Muscle of arm (tissue), 1 donor: ENCODE measurements at regions not wholly inside any gene's neighbourhood (a gene's known extent, or its start where the extent isn't known, plus 50 kb on each side); places are given as distances from the start of the nearest gene placed in this dataset.
A peak's percentile ranks its signal among the peaks of the same experiment; 100 is the strongest.

Source experiments
- DNase-seq: peaks from one replicate; pipeline ENCODE4 v3.0.0-alpha.2; 2013

DNA sequence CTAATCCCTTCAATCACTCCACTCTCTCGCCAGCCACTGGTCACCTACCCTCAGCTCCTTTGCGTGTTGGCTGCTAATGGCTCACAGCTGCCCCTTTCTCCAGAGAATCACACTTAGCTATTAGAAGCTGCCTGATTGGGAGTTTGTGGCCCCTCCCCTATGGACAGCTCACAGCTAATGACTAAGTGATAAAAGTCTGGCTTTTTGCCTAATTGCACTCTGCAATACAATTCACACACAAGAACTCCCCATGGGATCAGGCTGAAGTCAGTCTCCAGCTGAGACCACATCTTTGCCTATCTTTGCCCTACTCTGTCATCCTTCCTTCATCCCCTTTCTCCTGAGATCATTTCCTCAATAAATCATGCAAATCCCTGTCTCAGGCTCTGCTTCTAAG, 701.9 kb upstream of the RAB6C start:
- DNase-seq: no peak

DNA sequence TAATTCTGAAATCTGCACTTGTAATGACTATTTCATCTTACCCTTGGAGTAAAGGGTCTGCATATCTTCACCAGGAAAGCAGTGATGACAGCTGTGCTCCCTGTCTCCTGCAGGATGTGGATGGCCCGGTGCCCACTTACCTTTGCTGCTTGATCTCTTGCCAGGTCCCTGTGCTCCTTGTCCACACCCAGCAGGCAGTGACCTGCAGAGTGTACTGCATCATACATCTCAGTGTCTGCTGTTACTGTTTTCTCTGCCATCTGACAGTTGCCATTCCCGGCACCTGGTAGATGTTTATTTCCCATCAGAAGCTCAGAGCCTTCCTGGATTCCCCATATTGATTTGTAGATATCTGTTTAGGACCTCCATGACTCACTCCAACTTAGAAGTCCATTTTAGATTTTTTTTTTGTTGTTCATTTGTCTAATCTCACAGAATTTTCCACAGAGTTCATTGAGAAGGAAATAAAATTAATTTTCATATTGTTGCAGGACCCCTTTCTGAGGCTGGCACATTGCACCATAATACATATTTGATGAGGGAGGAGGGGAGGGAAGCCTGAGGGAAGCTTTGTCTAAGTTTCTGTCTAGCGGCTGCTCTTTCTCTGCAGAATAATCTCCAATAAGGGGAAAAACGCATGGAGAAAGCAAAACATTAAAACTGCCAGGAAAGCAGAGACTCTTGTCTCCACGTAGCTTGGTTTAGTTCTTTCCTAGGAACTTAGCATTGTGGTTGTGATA, 697.5 kb upstream of the RAB6C start:
- no peak for DNase-seq

DNA sequence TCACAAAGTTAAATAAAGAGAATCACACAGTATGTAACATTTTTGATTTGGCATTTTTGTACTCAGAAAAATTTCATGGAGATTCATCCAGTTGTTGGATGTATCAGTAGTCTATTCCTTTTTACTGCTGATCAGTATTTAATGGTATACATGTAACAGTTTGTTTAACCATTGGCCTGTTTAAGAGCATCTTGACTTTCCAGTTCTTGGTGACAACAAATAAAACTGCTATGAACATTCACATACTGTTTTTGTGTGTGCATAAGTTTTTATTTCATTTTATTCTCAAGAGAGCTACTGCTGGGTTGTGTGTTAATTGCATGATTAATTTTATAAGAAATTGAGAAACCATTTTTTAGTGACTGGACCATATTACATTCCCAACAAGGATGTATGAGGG, 694.5 kb upstream of the RAB6C start:
- DNase-seq: no peak

GRCh38 chr2:129293326-129293725, 686.1 kb upstream of the RAB6C start:
- DNase-seq: no peak

- no peak for DNase-seq
These were observed 683.1 kb upstream of the RAB6C start for GRCh38 chr2:129296396-129296795.

GRCh38 chr2:129296806-129297205, 682.7 kb upstream of the RAB6C start:
- DNase-seq: peak; percentile 44

- DNase-seq: no peak
These were observed 682.0 kb upstream of the RAB6C start for GRCh38 chr2:129297430-129297829.

- no peak for DNase-seq
These were observed 680.1 kb upstream of the RAB6C start for GRCh38 chr2:129299338-129299737.

DNA sequence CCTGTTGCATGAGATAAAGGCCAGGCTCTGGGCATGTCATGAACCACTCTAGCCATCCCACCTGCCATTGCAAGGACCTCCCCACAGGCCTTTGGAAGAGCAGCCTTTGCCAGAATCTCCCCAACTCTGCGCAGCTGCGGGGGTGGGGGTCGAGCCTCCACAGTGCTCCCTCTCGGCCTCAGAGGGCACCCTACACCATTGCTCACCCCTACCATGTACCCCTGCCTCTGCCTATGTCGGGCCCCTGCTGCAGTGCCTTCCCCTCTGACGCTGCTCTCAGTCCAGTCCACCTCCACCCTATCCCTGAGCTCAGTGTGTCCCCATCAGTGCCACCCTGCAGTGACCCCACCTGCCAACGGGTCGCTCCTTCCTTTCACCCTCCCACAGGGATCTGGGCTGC, 679.7 kb upstream of the RAB6C start:
- no peak for DNase-seq

DNA sequence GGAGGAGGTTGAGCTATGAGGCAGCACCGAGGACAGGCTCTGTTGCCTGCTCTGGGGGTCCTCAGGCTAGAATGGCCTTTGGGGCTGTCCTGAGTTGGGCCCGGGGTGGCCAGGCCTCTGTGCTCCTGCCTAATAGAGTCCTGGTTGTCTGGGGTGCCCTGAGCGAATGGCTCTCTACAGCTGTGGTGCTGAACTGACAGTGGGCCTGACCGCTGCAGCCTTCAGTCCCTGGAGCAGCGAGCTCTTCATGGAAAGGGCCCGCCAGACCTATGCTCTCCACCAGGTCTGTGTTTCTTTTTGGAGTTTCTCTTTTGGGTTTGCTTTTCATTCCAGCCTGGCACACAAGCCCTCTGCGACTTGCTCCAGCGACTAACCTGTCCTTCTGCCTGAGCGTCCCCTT, 679.0 kb upstream of the RAB6C start:
- no peak for DNase-seq

DNA sequence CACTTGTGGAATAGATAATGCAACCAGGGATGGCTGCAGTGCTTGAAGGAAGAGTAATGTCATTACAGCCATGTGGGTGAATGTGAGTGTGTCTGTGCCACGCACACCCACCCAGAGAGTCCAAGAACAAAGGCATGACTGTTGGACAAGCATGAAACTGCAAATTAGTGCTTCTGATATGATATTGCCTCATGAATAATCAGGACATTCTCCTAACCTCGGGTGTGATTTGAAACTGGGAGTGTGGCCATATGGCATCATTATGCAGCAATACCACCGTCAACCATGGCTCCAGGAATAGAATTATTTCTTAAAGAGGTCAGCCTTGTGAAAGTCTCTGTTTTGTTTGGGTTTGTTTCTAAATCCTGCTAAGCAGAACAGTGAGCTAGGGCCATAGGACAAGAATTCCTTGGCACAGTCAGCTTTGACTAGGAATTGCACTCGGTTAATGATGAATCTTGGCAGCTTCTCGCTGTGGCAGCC, 678.0 kb upstream of the RAB6C start:
- peak; percentile 22 for DNase-seq

DNA sequence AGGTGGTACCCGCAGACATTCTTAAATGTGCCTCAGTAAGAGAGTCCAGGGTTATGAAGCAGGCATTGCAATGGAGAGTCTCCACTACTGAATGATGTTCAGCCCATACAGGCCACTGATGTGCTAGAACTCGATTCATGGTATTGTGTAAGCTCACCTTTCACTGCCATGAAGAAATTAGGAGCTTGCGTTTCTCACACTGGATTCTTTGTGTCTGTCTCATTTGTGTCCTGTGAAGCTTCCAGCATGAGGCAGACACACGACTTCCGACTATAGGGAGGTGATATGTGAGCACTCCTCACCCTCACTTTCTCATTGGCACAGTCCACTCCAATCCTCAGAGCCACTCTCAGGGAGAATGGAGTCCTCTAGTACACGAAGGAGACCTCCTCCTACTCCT, 677.4 kb upstream of the RAB6C start:
- DNase-seq: no peak

DNA sequence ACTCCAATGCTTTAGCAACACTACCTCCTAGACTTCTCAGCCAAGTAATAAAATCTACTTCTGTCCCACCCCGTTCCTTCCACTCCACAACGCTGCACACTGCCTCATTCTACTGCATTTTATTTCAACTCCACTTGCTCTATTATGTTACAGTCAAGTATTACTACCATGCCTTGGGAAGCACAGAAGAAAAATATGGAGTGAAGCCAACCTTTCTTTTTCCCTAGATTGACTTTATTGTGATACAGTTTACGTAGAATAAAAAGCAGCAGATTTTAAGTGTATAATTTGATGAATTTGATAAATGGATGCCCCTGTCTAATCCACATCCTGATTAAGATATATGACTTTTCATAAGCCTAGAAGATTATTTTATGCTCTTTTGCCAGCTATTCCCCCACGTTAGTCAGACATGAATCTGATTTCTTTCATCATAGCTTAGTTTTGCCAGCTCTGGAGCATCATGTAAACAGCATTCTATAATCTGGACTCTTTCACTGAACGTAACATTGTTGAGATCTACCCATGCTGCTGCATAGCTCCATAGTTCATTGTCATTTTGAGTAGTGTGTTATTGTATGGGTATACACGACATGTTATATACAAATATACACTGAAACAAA, 676.8 kb upstream of the RAB6C start:
- no peak for DNase-seq

DNA sequence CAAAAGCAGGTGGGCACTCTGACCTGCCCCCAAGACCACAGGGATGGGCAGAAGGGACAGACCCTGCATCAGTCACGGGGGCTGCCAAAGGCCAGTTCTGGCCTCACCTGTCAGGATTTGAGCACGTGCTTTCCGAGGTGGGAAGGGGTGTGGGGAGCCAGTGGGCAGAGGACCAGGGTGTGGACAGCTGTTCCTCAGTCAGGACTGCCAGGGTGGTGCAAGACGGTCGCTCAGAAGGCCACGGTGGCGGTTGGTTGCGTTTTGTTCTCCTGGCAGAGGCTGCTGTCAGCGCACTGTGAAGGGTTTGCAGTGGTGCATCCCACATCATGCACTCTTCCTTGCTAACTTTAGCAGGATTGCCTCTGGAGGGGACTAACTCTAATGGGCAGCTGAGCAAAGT, 665.3 kb upstream of the RAB6C start:
- DNase-seq: no peak

- no peak for DNase-seq
These were observed 660.7 kb upstream of the RAB6C start for GRCh38 chr2:129318581-129319421.

DNA sequence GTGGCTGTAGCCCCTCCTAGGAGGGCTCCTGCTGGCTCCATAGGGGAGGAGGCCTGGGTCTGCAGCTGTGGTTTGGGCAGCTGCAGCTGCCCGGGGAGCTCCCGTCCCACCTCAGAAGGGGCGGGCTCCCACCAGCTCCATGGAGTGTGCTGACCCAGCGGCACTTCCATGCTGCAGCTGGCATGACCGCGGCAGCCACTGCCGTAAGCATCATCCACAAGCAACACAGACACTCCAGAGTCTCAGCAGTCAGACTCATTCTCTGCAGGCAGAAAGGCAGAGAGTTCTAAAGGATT, 660.1 kb upstream of the RAB6C start:
- no peak for DNase-seq

DNA sequence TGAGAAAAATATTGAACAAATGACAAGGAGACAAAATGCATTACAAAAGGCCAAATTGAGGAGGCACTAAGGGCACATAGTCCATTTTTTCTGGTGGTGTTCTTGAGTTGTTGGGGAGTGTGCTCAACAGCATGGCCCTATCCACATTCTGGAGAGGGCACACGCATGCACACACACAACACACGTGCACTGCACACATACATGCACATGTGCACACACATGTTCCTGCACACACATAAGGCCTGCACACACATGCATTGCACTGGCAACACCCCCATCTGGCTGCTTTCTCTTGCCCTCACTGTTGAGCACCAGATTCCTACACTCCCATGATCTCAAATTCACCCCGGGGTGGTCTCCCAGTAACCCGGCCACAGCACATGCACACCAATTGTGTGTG, 659.2 kb upstream of the RAB6C start:
- no peak for DNase-seq

DNA sequence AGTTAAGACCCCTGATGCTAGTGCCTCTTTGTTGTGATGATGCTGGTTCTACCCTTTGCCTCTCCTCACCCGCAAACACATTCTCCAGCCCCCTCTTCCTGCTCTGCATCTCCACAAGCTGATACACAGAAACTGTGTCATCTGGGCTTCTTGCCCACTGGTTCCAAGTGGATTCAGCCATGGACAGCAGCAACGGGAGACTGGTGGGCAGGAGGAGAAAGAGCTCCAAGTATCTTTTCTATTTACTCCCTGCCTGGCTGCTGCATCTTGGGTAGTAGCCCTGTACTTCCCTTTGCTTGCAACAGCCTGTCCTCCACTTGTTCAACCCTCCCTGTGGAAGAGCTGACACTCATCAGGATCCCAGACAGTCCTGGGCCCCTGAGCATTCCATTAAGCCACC, 655.1 kb upstream of the RAB6C start:
- no peak for DNase-seq

DNA sequence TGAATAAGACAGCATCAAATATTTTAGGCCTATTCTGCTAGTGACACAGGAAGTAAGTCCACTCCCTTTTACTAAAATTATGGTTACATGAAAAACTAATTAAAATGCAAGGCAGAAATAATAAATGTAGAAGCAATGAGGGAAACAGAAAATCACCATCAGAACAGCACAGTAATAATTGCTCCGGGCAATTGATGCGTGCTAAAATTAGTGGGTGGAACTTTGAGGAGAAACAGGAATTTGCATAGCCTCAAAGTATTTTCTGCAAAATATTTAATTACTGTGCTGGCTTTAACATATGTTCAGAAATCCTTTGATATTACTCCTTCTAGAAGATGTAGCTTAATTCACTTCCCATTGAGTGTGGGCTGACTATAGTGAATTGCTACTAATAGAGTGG, 654.3 kb upstream of the RAB6C start:
- no peak for DNase-seq

DNA sequence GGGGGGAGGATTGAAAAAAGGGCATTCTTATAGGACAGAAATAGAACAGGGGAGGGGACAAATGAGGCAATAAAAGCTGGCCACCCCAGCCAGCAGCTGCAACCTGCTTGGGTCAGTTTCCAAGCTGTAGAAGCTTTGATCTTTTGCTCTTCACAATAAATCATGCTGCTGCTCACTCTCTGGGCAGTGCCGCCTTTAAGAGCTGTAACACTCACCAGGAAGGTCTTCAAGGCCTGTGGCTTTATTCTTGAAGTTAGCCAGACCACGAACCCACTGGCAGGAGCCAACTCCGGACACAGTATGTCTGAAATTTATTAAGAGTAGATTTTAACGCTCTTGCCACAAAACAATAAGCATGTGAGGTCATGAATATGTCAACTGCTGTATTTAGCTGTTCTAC, 649.9 kb upstream of the RAB6C start:
- DNase-seq: no peak

DNA sequence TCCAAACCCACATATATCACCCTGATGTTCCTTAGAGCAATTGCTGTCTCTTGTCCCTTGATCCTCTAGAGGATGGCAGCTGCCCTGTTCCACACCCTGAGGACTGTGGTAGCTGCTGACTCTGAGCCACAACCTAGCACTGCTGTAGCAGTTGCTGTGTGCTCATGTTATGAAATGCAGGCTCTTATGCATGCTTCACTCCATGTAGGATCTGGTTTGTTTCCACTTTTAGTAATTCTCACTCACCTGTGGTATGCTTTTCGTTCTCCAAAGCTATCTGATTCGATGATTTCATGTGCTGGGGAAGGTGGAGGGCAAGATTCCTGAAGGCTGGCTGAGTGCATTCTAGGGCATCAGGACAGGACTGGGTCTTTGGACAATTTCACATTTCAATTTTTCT, 649.0 kb upstream of the RAB6C start:
- no peak for DNase-seq

GRCh38 chr2:129331638-129332037, 647.8 kb upstream of the RAB6C start:
- DNase-seq: no peak

GRCh38 chr2:129334128-129334527, 645.3 kb upstream of the RAB6C start:
- no peak for DNase-seq
